ENCODE measurements at regions not wholly inside any gene's neighbourhood (a gene's known extent, or its start where the extent isn't known, plus 50 kb on each side); places are given as distances from the start of the nearest gene placed in this dataset.

DNA sequence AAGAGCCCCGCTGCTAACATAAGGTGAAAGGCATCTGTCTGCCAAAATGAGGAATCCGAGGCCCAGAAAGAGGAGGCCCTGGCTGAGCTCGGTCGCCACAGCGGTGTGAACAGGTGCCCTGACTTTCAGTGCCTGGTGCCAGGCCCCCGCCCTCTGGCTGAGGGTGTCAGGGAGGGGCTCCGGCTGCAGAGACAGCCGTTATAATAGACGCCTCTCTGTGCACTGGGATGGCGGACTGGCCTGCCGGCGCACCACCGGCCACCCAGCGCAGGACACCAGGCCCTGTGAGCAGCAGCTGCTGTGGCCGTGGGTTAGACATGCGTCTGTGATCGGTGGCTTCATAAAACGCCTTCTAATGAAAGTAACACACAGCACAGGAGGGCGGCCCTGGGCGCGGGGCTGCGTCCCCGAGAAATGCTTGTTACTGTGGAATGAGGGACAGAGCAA is 51.4 kb upstream of the ACTRT2 start:
- Mint-ChIP-seq H3K4me3 (no peak overlapping the region), H3K27ac (no peak overlapping the region), H3K4me1 (no peaks in the 10 kb centered on the region), H3K36me3 (no peaks in the 10 kb centered on the region), H3K27me3 (no peaks in the 10 kb centered on the region), H3K9me3 (no peaks in the 10 kb centered on the region)
- H3K9me3 ChIP-seq (ENCODE audit: control insufficient read depth in 2 of 2, low read length in 2 of 2): no peaks in the 10 kb centered on the region
- H3K27me3 ChIP-seq (ENCODE audit: control insufficient read depth, insufficient read depth, low read length): no peaks in the 10 kb centered on the region
- no peaks in the 10 kb centered on the region for H3K36me3 ChIP-seq (ENCODE audit: control insufficient read depth, insufficient read depth, low read length)
- H3K4me1 ChIP-seq (ENCODE audit: control insufficient read depth, insufficient read depth, low read length, poor library complexity, severe bottlenecking): no peaks in the 10 kb centered on the region
- H3K4me3 ChIP-seq (ENCODE audit: low read depth, low read length): no peak overlapping the region
- DNase-seq (no peak), ATAC-seq (ENCODE audit: low read depth in 2 of 2) (no peak)
- H3K27ac ChIP-seq (ENCODE audit: insufficient read depth, low read length, poor library complexity, severe bottlenecking): no peak overlapping the region

DNA sequence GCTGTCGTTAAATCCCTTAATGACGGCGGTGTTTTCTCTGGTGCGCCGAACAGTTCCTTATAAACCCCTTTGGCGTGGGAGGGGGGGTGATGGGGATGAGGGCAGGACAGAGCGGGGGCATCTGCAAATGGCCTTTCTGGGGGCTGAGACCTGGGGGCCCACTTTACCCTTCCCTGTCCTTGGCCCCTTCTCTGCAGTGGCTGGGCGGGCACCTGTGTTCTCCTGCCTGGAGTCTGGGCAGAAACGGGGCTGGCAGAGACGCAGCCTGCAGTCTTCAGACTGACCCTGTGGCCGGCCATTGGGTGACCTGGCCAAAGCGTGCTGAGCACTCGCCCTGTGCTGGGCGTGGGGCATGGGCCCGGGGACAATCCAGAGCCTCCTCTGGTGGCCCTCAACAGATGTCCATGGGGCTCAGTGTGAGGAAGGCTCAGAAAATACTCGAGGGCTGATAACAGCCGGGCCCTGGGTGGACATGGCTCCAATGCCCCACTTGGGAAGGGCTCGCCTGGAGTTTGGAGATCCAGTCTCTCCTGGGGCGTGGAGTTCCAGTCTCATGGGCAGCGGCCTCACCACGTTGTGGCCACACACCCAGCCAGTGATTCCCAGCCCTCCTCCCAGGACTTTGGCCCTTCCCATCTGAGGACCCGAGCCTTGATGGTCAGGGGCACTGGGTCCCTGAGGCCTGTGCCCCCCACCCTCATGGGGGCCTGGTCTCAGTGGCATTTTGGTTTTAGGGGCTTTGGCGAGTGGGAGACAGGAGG is 50.8 kb upstream of the ACTRT2 start:
- no peaks in the 10 kb centered on the region for H3K4me1 Mint-ChIP-seq
- H3K9me3 Mint-ChIP-seq: no peaks in the 10 kb centered on the region
- DNase-seq (no peak), ATAC-seq (ENCODE audit: low read depth in 2 of 2) (no peak)
- no peaks in the 10 kb centered on the region for H3K36me3 Mint-ChIP-seq
- H3K27me3 Mint-ChIP-seq: no peaks in the 10 kb centered on the region
- no peaks in the 10 kb centered on the region for H3K9me3 ChIP-seq (ENCODE audit: control insufficient read depth in 2 of 2, low read length in 2 of 2)
- H3K36me3 ChIP-seq (ENCODE audit: control insufficient read depth, insufficient read depth, low read length): no peaks in the 10 kb centered on the region
- no peak overlapping the region for H3K27ac ChIP-seq (ENCODE audit: insufficient read depth, low read length, poor library complexity, severe bottlenecking)
- no peak overlapping the region for H3K4me3 Mint-ChIP-seq
- H3K27me3 ChIP-seq (ENCODE audit: control insufficient read depth, insufficient read depth, low read length): no peaks in the 10 kb centered on the region
- no peaks in the 10 kb centered on the region for H3K4me1 ChIP-seq (ENCODE audit: control insufficient read depth, insufficient read depth, low read length, poor library complexity, severe bottlenecking)
- H3K27ac Mint-ChIP-seq: no peak overlapping the region
- no peak overlapping the region for H3K4me3 ChIP-seq (ENCODE audit: low read depth, low read length)

DNA sequence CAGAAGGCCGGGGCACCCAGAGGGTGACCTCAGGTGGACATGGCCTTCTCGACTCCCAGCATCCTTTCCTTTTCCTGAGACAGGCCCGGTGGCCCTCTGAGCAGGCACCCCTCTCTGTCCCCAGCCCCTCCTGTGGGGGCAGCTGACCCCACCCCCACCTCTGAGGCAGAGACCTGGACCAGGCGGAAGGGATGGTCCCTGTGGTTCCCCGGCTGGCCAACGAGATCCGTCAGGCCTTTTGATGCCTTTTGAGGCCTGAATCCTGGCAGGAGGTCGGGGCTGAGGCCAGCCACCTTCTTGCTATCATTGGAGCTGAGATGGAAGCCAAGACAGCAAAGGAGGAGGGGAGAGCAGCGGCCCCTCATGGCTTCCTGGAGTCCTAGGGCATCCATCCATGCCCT is 50.2 kb upstream of the ACTRT2 start:
- no peaks in the 10 kb centered on the region for H3K9me3 ChIP-seq (ENCODE audit: control insufficient read depth in 2 of 2, low read length in 2 of 2)
- no peaks in the 10 kb centered on the region for H3K27me3 Mint-ChIP-seq
- H3K4me3 Mint-ChIP-seq: no peak overlapping the region
- no peak overlapping the region for H3K4me3 ChIP-seq (ENCODE audit: low read depth, low read length)
- no peaks in the 10 kb centered on the region for H3K4me1 Mint-ChIP-seq
- H3K27ac Mint-ChIP-seq: no peak overlapping the region
- H3K27ac ChIP-seq (ENCODE audit: insufficient read depth, low read length, poor library complexity, severe bottlenecking): no peak overlapping the region
- no peaks in the 10 kb centered on the region for H3K4me1 ChIP-seq (ENCODE audit: control insufficient read depth, insufficient read depth, low read length, poor library complexity, severe bottlenecking)
- DNase-seq (no peak), ATAC-seq (ENCODE audit: low read depth in 2 of 2) (no peak)
- H3K27me3 ChIP-seq (ENCODE audit: control insufficient read depth, insufficient read depth, low read length): no peaks in the 10 kb centered on the region
- H3K36me3 ChIP-seq (ENCODE audit: control insufficient read depth, insufficient read depth, low read length): no peaks in the 10 kb centered on the region
- no peaks in the 10 kb centered on the region for H3K9me3 Mint-ChIP-seq
- no peaks in the 10 kb centered on the region for H3K36me3 Mint-ChIP-seq

All from CD4-positive, CD25-positive, alpha-beta regulatory T cell (primary cell).